HCT116 (cell line): ENCODE measurements at regions not wholly inside any gene's neighbourhood (a gene's known extent, or its start where the extent isn't known, plus 50 kb on each side); places are given as distances from the start of the nearest gene placed in this dataset.

Source experiments
- ATAC-seq: fragments of 200-7000 bp; cut with Tn5 transposase; 2 replicates; pipeline ENCODE4 v1.9.1; 2020; ENCODE audit warnings: mild to moderate bottlenecking, moderate library complexity
- BruUV-seq: library from RNA; stranded (reverse); fragments of 400-500 nt; replicated peaks from 2 replicates; lab custom pipeline; 2021; lab: Mats Ljungman, UMichigan
- CTCF ChIA-PET: fragments of 300-600 bp; sonication (Branson Sonifier 250); formaldehyde crosslinking; loops from one replicate; lab custom pipeline; 2021; ENCODE audit warnings: antibody characterized with exemption; lab: Charles Lee
- POLR2A ChIA-PET: fragments of 300-600, 350-600 bp; sonication (Branson Sonifier 250); formaldehyde crosslinking; loops from one replicate; lab custom pipeline; 2021; ENCODE audit warnings: antibody characterized with exemption; lab: Charles Lee
- RAD21 ChIA-PET, 2 experiments: fragments of 300-600 bp; sonication (Branson Sonifier 250); formaldehyde crosslinking; loops; one replicate each; lab custom pipeline; 2023; ENCODE audit warnings: low total read pairs in 2 of 2; ENCODE audit not compliant: uncharacterized antibody in 2 of 2, unreplicated experiment in 2 of 2, low non-redundant PET in 1 of 2; lab: Charles Lee
- DNase-seq: peaks from one replicate; pipeline ENCODE4 v3.0.0-alpha.2; 2010; ENCODE audit warnings: low read depth, low spot score
- H2AFZ ChIP-seq: fragments of 200-600 bp; shearing (Covaris generic), sonication (generic); 2 replicates; pipeline ENCODE4 v1.6.1; 2017; ENCODE audit warnings: low read depth, mixed run types, mixed read lengths, antibody characterized with exemption, low read length; ENCODE audit not compliant: poor library complexity, severe bottlenecking
- H3K27ac ChIP-seq: 2 replicates; pipeline ENCODE4 v1.5.1; 2012; ENCODE audit warnings: low read depth, low read length
- H3K27me3 ChIP-seq: fragments of 200-600 bp; sonication (generic); 2 replicates; pipeline ENCODE4 v1.6.1; 2016; ENCODE audit warnings: mixed run types, low read length, mixed read lengths; ENCODE audit not compliant: insufficient read depth
- H3K36me3 ChIP-seq, 2 experiments: fragments of 200-500 bp in 1 of 2; fragments of 200-600 bp in 1 of 2; sonication (Bioruptor generic) in 1 of 2; sonication (generic) in 1 of 2; 2 replicates each; pipeline versions ENCODE4 v1.5.1 to v1.6.1; 2014 to 2016; ENCODE audit warnings: low read length in 2 of 2, inconsistent platforms in 1 of 2, mixed read lengths in 1 of 2, mixed run types in 1 of 2; ENCODE audit not compliant: insufficient read depth in 2 of 2, control insufficient read depth in 1 of 2
- H3K4me1 ChIP-seq, 2 experiments: fragments of 200-600 bp in 1 of 2; sonication (generic) in 1 of 2; 2 replicates each; pipeline versions ENCODE4 v1.5.1 to v1.6.1; 2012 to 2017; ENCODE audit warnings: low read length in 2 of 2, inconsistent platforms in 1 of 2, mild to moderate bottlenecking in 1 of 2, mixed read lengths in 1 of 2, mixed run types in 1 of 2, moderate library complexity in 1 of 2; ENCODE audit not compliant: insufficient read depth in 2 of 2, control insufficient read depth in 1 of 2
- H3K4me2 ChIP-seq: fragments of 200-600 bp; sonication (generic); 2 replicates; pipeline ENCODE4 v1.6.1; 2017; ENCODE audit warnings: mixed run types, low read length, mixed read lengths
- H3K4me3 ChIP-seq, 2 experiments: fragments of 200-600 bp in 1 of 2; sonication (generic) in 1 of 2; replicated peaks in 1 of 2; 2 replicates each; pipeline ENCODE4 v1.5.1; 2011 to 2016; ENCODE audit warnings: low read length in 2 of 2, control low read depth in 1 of 2, low read depth in 1 of 2, mild to moderate bottlenecking in 1 of 2, mixed read lengths in 1 of 2, mixed run types in 1 of 2
- H3K79me2 ChIP-seq: fragments of 200-600 bp; sonication (generic); 2 replicates; pipeline ENCODE4 v1.6.1; 2017; ENCODE audit warnings: mild to moderate bottlenecking, mixed run types, low read length, moderate library complexity, mixed read lengths; ENCODE audit not compliant: insufficient read depth
- H3K9ac ChIP-seq: fragments of 200-600 bp; sonication (generic); 2 replicates; pipeline ENCODE4 v1.6.1; 2016; ENCODE audit warnings: low read length, mixed read lengths
- H3K9me2 ChIP-seq: fragments of 200-600 bp; sonication (generic), shearing (Covaris generic); 2 replicates; pipeline ENCODE4 v1.6.1; 2017; ENCODE audit warnings: mixed run types, mild to moderate bottlenecking, moderate library complexity; ENCODE audit not compliant: insufficient read depth
- H3K9me3 ChIP-seq, 2 experiments: fragments of 200-500 bp in 1 of 2; fragments of 200-600 bp in 1 of 2; sonication (Bioruptor generic) in 1 of 2; sonication (generic) in 1 of 2; 2 replicates each; pipeline ENCODE4 v1.6.1; 2014 to 2017; ENCODE audit warnings: low read length in 2 of 2, mixed read lengths in 2 of 2, inconsistent platforms in 1 of 2, low read depth in 1 of 2, mild to moderate bottlenecking in 1 of 2, mixed run types in 1 of 2, moderate library complexity in 1 of 2; ENCODE audit not compliant: control insufficient read depth in 1 of 2, insufficient read depth in 1 of 2
- H4K20me1 ChIP-seq: fragments of 200-600 bp; sonication (generic), shearing (Covaris generic); 2 replicates; pipeline ENCODE4 v1.6.1; 2017; ENCODE audit warnings: mixed run types, mild to moderate bottlenecking, moderate library complexity; ENCODE audit not compliant: insufficient read depth
- ATF3 ChIP-seq: IDR thresholded peaks from 2 replicates; pipeline ENCODE4 v1.6.1; 2012
- EZH2 ChIP-seq: fragments of 200-600 bp; sonication (generic); IDR thresholded peaks from 2 replicates; pipeline ENCODE4 v1.6.1; 2017; ENCODE audit warnings: antibody characterized with exemption, mixed run types
- FOSL1 ChIP-seq: IDR thresholded peaks from 2 replicates; pipeline ENCODE4 v1.6.1; 2012; ENCODE audit warnings: low read depth
- MAX ChIP-seq: IDR thresholded peaks from 2 replicates; pipeline ENCODE4 v1.6.1; 2012
- RAD21 ChIP-seq: IDR thresholded peaks from 2 replicates; pipeline ENCODE4 v1.6.1; 2012; ENCODE audit warnings: low read depth, mild to moderate bottlenecking
- SP1 ChIP-seq: IDR thresholded peaks from 2 replicates; pipeline ENCODE4 v1.6.1; 2012; ENCODE audit warnings: low read depth
- TCF7L2 ChIP-seq: IDR thresholded peaks from 2 replicates; pipeline ENCODE4 v1.7.0; 2011; ENCODE audit warnings: borderline replicate concordance, inconsistent platforms; ENCODE audit not compliant: insufficient read depth, insufficient read length; ENCODE audit errors: extremely low read depth
- intact Hi-C: fragments of 100-400 bp; cut with micrococcal nuclease; formaldehyde crosslinking; loops from 2 replicates; pipeline ENCODE4 v1.10.0; 2022

- H3K27me3 ChIP-seq = no peaks in the 10 kb centered on the region
- H2AFZ ChIP-seq = no peak overlapping the region
- ATAC-seq (no peak), DNase-seq (no peak)
- CTCF ChIA-PET = no interaction called here
- H3K9me3 ChIP-seq = no peaks in the 10 kb centered on the region
- no peak overlapping the region for H3K27ac ChIP-seq
- no peaks in the 10 kb centered on the region for H3K79me2 ChIP-seq
- TF ChIP-seq RAD21 (no peak), EZH2 (no peak), ATF3 (no peak), SP1 (no peak), MAX (no peak), FOSL1 (no peak), TCF7L2 (no peak)
- no peak overlapping the region for H3K9ac ChIP-seq
- no peaks in the 10 kb centered on the region for H4K20me1 ChIP-seq
- BruUV-seq = no TSS peak
- no peaks in the 10 kb centered on the region for H3K4me1 ChIP-seq
- H3K4me3 ChIP-seq = no peak overlapping the region
- POLR2A ChIA-PET = no interaction called here
- no peaks in the 10 kb centered on the region for H3K36me3 ChIP-seq
- H3K4me2 ChIP-seq = no peak overlapping the region
- no peaks in the 10 kb centered on the region for H3K9me2 ChIP-seq
- intact Hi-C loops = no loop called here
- RAD21 ChIA-PET = no interaction called here
These were observed 88.4 kb downstream of the PYDC2 start for GRCh38 chr3:191549357-191549756.

- Histone ChIP-seq H3K79me2 (no peaks in the 10 kb centered on the region), H3K4me3 (no peak overlapping the region), H3K9me2 (no peaks in the 10 kb centered on the region), H3K9me3 (no peaks in the 10 kb centered on the region), H3K36me3 (no peaks in the 10 kb centered on the region), H3K27ac (no peak overlapping the region), H3K9ac (no peak overlapping the region), H2AFZ (no peak overlapping the region), H4K20me1 (no peaks in the 10 kb centered on the region), H3K27me3 (no peaks in the 10 kb centered on the region), H3K4me2 (no peak overlapping the region), H3K4me1 (no peaks in the 10 kb centered on the region)
- intact Hi-C loops = no loop called here
- BruUV-seq = no TSS peak
- POLR2A ChIA-PET = no interaction called here
- RAD21 ChIA-PET = no interaction called here
- CTCF ChIA-PET = no interaction called here
- ATAC-seq = no peak
- no peak for DNase-seq
- TF ChIP-seq ATF3 = no peak
These were observed 94.1 kb downstream of the PYDC2 start for GRCh38 chr3:191555037-191555436.
